GM23338 (cell line): ENCODE measurements at regions not wholly inside any gene's neighbourhood (a gene's known extent, or its start where the extent isn't known, plus 50 kb on each side); places are given as distances from the start of the nearest gene placed in this dataset.

Experiments
- ATAC-seq: fragments of 200-7000 bp; cut with Tn5 transposase; 3 replicates; pipeline ENCODE4 v1.9.1; 2020
- DNase-seq: peaks from one replicate; pipeline ENCODE4 v3.0.0-alpha.2; 2015; ENCODE audit warnings: low spot score
- H2AFZ ChIP-seq: fragments of 200-600 bp; sonication (generic); 2 replicates; pipeline ENCODE4 v1.8.0; 2016; ENCODE audit warnings: antibody characterized with exemption, mild to moderate bottlenecking, moderate library complexity
- H3F3A ChIP-seq: fragments of 200-600 bp; sonication (generic); replicated peaks from 2 replicates; pipeline ENCODE4 v1.8.0; 2017; ENCODE audit warnings: antibody characterized with exemption, mixed run types, low read depth
- H3K27ac ChIP-seq: fragments of 200-600 bp; sonication (generic); 2 replicates; pipeline ENCODE4 v1.6.1; 2016; ENCODE audit warnings: low read depth
- H3K27me3 ChIP-seq: fragments of 200-600 bp; sonication (generic); 2 replicates; pipeline ENCODE4 v1.8.0; 2016; ENCODE audit warnings: mild to moderate bottlenecking, mixed run types, moderate library complexity; ENCODE audit not compliant: insufficient read depth
- H3K36me3 ChIP-seq: fragments of 200-600 bp; sonication (generic); 2 replicates; pipeline ENCODE4 v1.8.0; 2016; ENCODE audit warnings: mild to moderate bottlenecking; ENCODE audit not compliant: insufficient read depth
- H3K4me1 ChIP-seq: fragments of 200-600 bp; sonication (generic); 2 replicates; pipeline ENCODE4 v1.8.0; 2016; ENCODE audit warnings: mild to moderate bottlenecking, moderate library complexity; ENCODE audit not compliant: insufficient read depth
- H3K4me2 ChIP-seq: fragments of 200-600 bp; sonication (generic); 2 replicates; pipeline ENCODE4 v1.7.1; 2017; ENCODE audit warnings: mixed run types
- H3K4me3 ChIP-seq: fragments of 200-600 bp; sonication (generic); 2 replicates; pipeline ENCODE4 v1.6.1; 2016; ENCODE audit warnings: mixed run types
- H3K79me2 ChIP-seq: fragments of 200-600 bp; sonication (generic); replicated peaks from 2 replicates; pipeline ENCODE4 v1.8.0; 2017; ENCODE audit warnings: mild to moderate bottlenecking; ENCODE audit not compliant: insufficient read depth
- H3K9me2 ChIP-seq: fragments of 200-600 bp; sonication (generic); 2 replicates; pipeline ENCODE4 v1.8.0; 2017; ENCODE audit not compliant: insufficient read depth
- H4K20me1 ChIP-seq: fragments of 200-600 bp; sonication (generic); replicated peaks from 2 replicates; pipeline ENCODE4 v1.8.0; 2017; ENCODE audit warnings: mild to moderate bottlenecking; ENCODE audit not compliant: insufficient read depth
- H3K27ac Mint-ChIP-seq: 2 replicates; pipeline ENCODE4 v1.8.0; 2020; ENCODE audit warnings: inconsistent platforms, mild to moderate bottlenecking, moderate library complexity, mixed read lengths
- H3K27me3 Mint-ChIP-seq: 3 replicates; pipeline ENCODE4 v1.8.0; 2022; ENCODE audit warnings: low read depth, mild to moderate bottlenecking, moderate library complexity, mixed read lengths, inconsistent platforms; ENCODE audit not compliant: insufficient read depth, poor library complexity
- H3K36me3 Mint-ChIP-seq: 3 replicates; pipeline ENCODE4 v1.8.0; 2021; ENCODE audit warnings: low read depth, mild to moderate bottlenecking, inconsistent platforms, moderate library complexity, mixed read lengths
- H3K4me1 Mint-ChIP-seq: 3 replicates; pipeline ENCODE4 v1.8.0; 2020; ENCODE audit warnings: mild to moderate bottlenecking, inconsistent platforms, mixed read lengths
- H3K4me3 Mint-ChIP-seq: 3 replicates; pipeline ENCODE4 v1.8.0; 2021; ENCODE audit warnings: moderate library complexity, mild to moderate bottlenecking, inconsistent platforms, mixed read lengths
- H3K9me3 Mint-ChIP-seq: 3 replicates; pipeline ENCODE4 v1.8.0; 2020; ENCODE audit warnings: moderate library complexity, mild to moderate bottlenecking, inconsistent platforms, mixed read lengths
- CREB1 ChIP-seq: fragments of 250-450 bp; sonication (Bioruptor Pico); IDR thresholded peaks from 2 replicates; pipeline ENCODE4 v1.5.0; 2020; ENCODE audit warnings: low read depth, mild to moderate bottlenecking, moderate library complexity
- CTCF ChIP-seq, 2 experiments: fragments of 200-600 bp in 1 of 2; sonication (generic) in 1 of 2; conservative IDR thresholded peaks; 2 replicates each; pipeline versions ENCODE4 v1.5.1 to v1.6.1; 2016 to 2017; ENCODE audit warnings: antibody characterized with exemption in 2 of 2, low read depth in 2 of 2, mild to moderate bottlenecking in 2 of 2, moderate library complexity in 1 of 2
- ETS1 ChIP-seq: IDR thresholded peaks from 2 replicates; pipeline ENCODE4 v1.6.1; 2016; ENCODE audit warnings: antibody characterized with exemption
- EZH2 ChIP-seq: fragments of 200-600 bp; sonication (generic); IDR thresholded peaks from one replicate; pipeline ENCODE4 v1.8.0; 2017; ENCODE audit warnings: antibody characterized with exemption, mild to moderate bottlenecking, low read depth; ENCODE audit not compliant: unreplicated experiment
- EZH2phosphoT487 ChIP-seq: fragments of 200-600 bp; sonication (generic); IDR thresholded peaks from one replicate; pipeline ENCODE4 v1.8.1; 2018; ENCODE audit warnings: antibody characterized with exemption; ENCODE audit not compliant: unreplicated experiment
- JUNB ChIP-seq: IDR thresholded peaks from one replicate; pipeline ENCODE4 v1.6.1; 2016; ENCODE audit warnings: antibody characterized with exemption; ENCODE audit not compliant: unreplicated experiment
- NANOG ChIP-seq: IDR thresholded peaks from 2 replicates; pipeline ENCODE4 v1.6.1; 2016; ENCODE audit warnings: antibody characterized with exemption, borderline replicate concordance
- POLR2AphosphoS5 ChIP-seq: IDR thresholded peaks from 2 replicates; pipeline ENCODE4 v1.6.1; 2016; ENCODE audit warnings: antibody characterized with exemption, low read depth
- REST ChIP-seq: IDR thresholded peaks from one replicate; pipeline ENCODE4 v1.6.1; 2018; ENCODE audit warnings: antibody characterized with exemption; ENCODE audit not compliant: unreplicated experiment
- STAT1 ChIP-seq: IDR thresholded peaks from one replicate; pipeline ENCODE4 v1.6.1; 2016; ENCODE audit warnings: antibody characterized with exemption; ENCODE audit not compliant: unreplicated experiment
- ZNF114 ChIP-seq: fragments of 250-450 bp; sonication (Bioruptor Pico); IDR thresholded peaks from 2 replicates; pipeline ENCODE4 v1.5.0; 2020; ENCODE audit warnings: mild to moderate bottlenecking, moderate library complexity
- ZNF331 ChIP-seq: fragments of 250-450 bp; sonication (Bioruptor Pico); IDR thresholded peaks from 2 replicates; pipeline ENCODE4 v1.5.0; 2020; ENCODE audit warnings: low read depth, mild to moderate bottlenecking, moderate library complexity
- ZNF462 ChIP-seq: fragments of 250-450 bp; sonication (Bioruptor Pico); IDR thresholded peaks from 2 replicates; pipeline ENCODE4 v1.5.0; 2020; ENCODE audit warnings: mild to moderate bottlenecking, moderate library complexity

GRCh38 chr4:24392613-24393012 lies 191.7 kb downstream of the DHX15 start (continued):
- TF ChIP-seq JUNB, result no peak

GRCh38 chr4:24382381-24382780 lies 202.0 kb downstream of the DHX15 start:
- Mint-ChIP-seq H3K36me3 (no peaks in the 10 kb centered on the region; the same call in 2 of the 3 replicates), H3K27ac (no peak overlapping the region), H3K4me1 (no peaks in the 10 kb centered on the region), H3K27me3 (no peaks in the 10 kb centered on the region), H3K9me3 (peaks cover 12% of the 10 kb centered on the region; the same call in 1 of the 3 replicates), H3K4me3 (no peak overlapping the region)
- Histone ChIP-seq H2AFZ (no peak overlapping the region), H3K27me3 (no peaks in the 10 kb centered on the region), H3K9me2 (no peaks in the 10 kb centered on the region), H3K27ac (no peak overlapping the region), H3K4me3 (no peak overlapping the region), H3K79me2 (no peaks in the 10 kb centered on the region), H3F3A (no peaks in the 10 kb centered on the region), H4K20me1 (no peaks in the 10 kb centered on the region), H3K36me3 (no peaks in the 10 kb centered on the region), H3K4me2 (no peak overlapping the region), H3K4me1 (no peaks in the 10 kb centered on the region)
- ATAC-seq (no peak), DNase-seq (no peak)
- TF ChIP-seq EZH2phosphoT487 (no peak), ZNF331 (CRISPR knock-in tag) (no peak), REST (no peak), ZNF114 (no peak), JUNB (no peak), NANOG (no peak), ZNF462 (no peak), CREB1 (CRISPR knock-in tag) (no peak), ETS1 (no peak), CTCF (conservative IDR thresholded peaks at IDR 0.05; ENCODE audit: low read depth in 2 of 2) (no peak), STAT1 (no peak), POLR2AphosphoS5 (no peak), EZH2 (no peak)
